HL-60 (cell line): ENCODE measurements at regions not wholly inside any gene's neighbourhood (a gene's known extent, or its start where the extent isn't known, plus 50 kb on each side); places are given as distances from the start of the nearest gene placed in this dataset.

Experiments used
- DNase-seq, 2 experiments: peaks; one replicate each; pipeline ENCODE4 v3.0.0-alpha.2; 2010 to 2020; ENCODE audit warnings: low read depth in 1 of 2, low spot score in 1 of 2
- H3K27ac ChIP-seq: fragments of 250-450 bp; sonication (Bioruptor Pico); replicated peaks from 2 replicates; pipeline ENCODE4 v1.5.1; 2020; ENCODE audit warnings: mild to moderate bottlenecking, moderate library complexity
- H3K27me3 ChIP-seq: fragments of 250-450 bp; sonication (Bioruptor Pico); 2 replicates; pipeline ENCODE4 v1.5.1; 2021; ENCODE audit warnings: mild to moderate bottlenecking, moderate library complexity; ENCODE audit not compliant: insufficient read depth, poor library complexity, severe bottlenecking
- H3K4me3 ChIP-seq: replicated peaks from 2 replicates; pipeline ENCODE4 v1.5.1; 2011; ENCODE audit warnings: mild to moderate bottlenecking, control low read depth, low read length; ENCODE audit not compliant: insufficient read depth
- CTCF ChIP-seq: IDR thresholded peaks from one replicate; pipeline ENCODE4 v1.5.1; 2011; ENCODE audit warnings: low read length, control low read depth, inconsistent platforms; ENCODE audit not compliant: insufficient read depth
- GABPA ChIP-seq: IDR thresholded peaks from 2 replicates; pipeline ENCODE4 v1.6.1; 2012; ENCODE audit warnings: low read depth
- POLR2AphosphoS5 ChIP-seq: IDR thresholded peaks from 2 replicates; pipeline ENCODE4 v1.6.1; 2012; ENCODE audit warnings: low read depth
- REST ChIP-seq: IDR thresholded peaks from 2 replicates; pipeline ENCODE4 v1.6.1; 2012; ENCODE audit warnings: low read depth; ENCODE audit not compliant: insufficient replicate concordance
- SPI1 ChIP-seq: IDR thresholded peaks from 2 replicates; pipeline ENCODE4 v1.6.1; 2012; ENCODE audit warnings: low read depth, mild to moderate bottlenecking, borderline replicate concordance

- H3K27me3 ChIP-seq = no peaks in the 10 kb centered on the region
These were observed 768.2 kb downstream of the GALR1 start for GRCh38 chr18:78017869-78018268.

GRCh38 chr18:78021196-78021595 is 771.5 kb downstream of the GALR1 start:
- TF ChIP-seq REST (no peak), GABPA (no peak), SPI1 (no peak), CTCF (no peak), POLR2AphosphoS5 (no peak)
- H3K4me3 ChIP-seq = no peak overlapping the region
- no peaks in the 10 kb centered on the region for H3K27me3 ChIP-seq
- no peak for DNase-seq
- no peak overlapping the region for H3K27ac ChIP-seq

More at GRCh38 chr18:78017869-78018268, 768.2 kb downstream of the GALR1 start:
- no peak for TF ChIP-seq CTCF
- no peak for TF ChIP-seq GABPA
- TF ChIP-seq REST = no peak
- TF ChIP-seq POLR2AphosphoS5 = no peak
- no peak for TF ChIP-seq SPI1
- no peak overlapping the region for H3K4me3 ChIP-seq
- H3K27ac ChIP-seq = no peak overlapping the region
- no peak for DNase-seq

- H3K4me3 ChIP-seq = no peak overlapping the region
- no peak for DNase-seq
- no peak overlapping the region for H3K27ac ChIP-seq
- TF ChIP-seq SPI1 = no peak
- no peak for TF ChIP-seq POLR2AphosphoS5
- TF ChIP-seq CTCF = no peak
- TF ChIP-seq REST = no peak
- TF ChIP-seq GABPA = no peak
- no peaks in the 10 kb centered on the region for H3K27me3 ChIP-seq
These were observed 781.9 kb downstream of the GALR1 start for GRCh38 chr18:78031589-78031988.
